HG02588 (cell line): ENCODE measurements at regions not wholly inside any gene's neighbourhood (a gene's known extent, or its start where the extent isn't known, plus 50 kb on each side); places are given as distances from the start of the nearest gene placed in this dataset.

Source experiments
- ATAC-seq: cut with Tn5 transposase; IDR thresholded peaks from one replicate; pipeline ENCODE4 v1.9.1; 2021; ENCODE audit warnings: mild to moderate bottlenecking, moderate library complexity; ENCODE audit not compliant: unreplicated experiment

DNA sequence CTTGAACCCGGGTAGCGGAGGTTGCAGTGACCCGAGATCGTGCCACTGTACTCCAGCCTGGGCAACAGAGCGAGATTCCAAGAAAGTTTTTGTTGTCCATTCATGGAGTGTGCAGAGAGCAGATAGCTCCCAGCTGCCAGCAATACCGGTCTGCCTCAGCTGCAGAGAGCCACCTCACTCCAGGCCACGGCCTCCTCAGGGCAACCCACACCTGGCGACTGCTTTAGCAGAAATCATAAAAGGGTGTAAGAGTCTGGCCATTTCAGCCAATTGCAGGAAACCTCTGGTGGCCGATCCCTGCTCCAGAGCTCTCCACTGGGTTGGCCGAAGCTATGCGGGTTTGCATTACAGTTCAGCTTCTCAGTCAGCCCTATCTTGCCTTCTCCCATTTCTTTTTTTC is 227.4 kb upstream of the BCOR start:
- no peak for ATAC-seq

DNA sequence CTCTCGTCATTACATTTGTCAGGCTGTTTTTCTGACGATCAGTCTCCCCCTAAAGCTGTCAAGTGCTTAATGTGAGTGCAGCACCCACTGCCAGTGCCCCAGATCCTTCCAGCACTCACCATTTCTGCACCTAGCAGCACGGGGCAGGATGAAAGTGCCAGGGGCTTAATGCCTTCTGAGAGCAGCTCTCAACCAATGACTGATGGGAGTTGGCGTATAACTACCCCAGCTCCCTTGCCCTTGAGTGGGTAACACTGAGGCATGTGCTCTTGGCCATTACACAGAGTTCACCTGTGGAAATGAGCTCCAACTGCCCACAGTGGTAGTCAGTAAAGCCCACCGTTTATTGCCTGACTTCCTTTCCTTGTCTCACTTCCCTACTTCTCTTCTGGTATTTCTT is 226.2 kb upstream of the BCOR start:
- ATAC-seq = no peak

DNA sequence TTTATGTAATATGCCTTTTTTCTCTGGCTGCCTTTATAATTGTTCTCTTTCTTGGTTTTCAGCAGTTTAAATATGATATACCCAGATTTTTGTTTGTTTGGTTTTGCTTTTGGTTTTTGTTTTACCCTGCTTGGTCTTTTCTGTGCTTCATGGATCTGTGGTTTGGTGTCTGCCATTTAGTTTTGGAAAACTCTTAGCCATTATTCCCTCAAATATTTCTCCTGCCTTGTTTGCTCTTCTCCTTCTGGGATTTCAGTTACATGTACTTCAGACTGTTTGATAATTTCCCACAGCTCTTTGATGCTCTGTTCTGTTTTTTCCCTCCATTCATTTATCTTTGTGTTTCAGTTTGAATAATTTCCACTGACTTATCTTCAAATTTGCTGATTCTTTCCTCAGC is 223.1 kb upstream of the BCOR start:
- no peak for ATAC-seq

DNA sequence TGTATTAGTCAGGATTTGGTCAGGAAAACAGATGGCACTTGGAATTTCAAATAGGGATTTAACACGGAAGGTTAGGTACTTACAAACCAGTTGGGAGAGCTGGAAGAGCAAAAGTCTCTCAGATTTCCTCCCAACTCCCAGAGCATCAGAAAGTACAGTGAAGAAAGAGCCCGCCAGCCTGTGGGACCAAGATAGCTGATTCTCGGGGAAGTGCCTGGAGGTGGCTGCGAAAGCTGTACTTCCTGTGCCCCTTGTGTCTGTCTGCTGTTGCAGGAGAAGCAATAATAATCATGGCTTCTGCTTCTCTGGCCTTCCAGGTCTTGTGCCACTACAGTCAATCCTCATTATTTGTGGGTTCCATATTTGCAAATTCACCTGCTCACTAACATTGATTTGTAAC is 221.0 kb upstream of the BCOR start:
- no peak for ATAC-seq

DNA sequence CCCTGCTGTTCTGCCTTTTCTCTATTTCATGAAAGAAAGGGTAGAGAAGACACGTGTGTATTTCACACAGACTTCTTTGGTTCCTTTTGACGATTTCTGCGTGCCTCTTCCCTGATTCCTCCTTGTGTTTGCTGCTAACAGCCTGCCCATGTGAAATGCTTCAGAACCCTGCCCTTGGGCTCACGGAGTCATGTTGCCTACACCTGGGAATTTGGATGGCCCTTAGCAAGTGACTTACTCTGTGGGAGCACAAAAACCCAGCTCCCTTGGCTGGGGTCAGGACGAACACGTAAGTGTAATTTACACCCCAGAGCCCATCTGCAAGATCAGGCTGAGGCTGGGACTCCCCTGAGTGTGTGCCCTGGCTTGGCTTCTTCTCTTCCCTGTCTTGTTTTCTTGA is 220.3 kb upstream of the BCOR start:
- no peak for ATAC-seq

DNA sequence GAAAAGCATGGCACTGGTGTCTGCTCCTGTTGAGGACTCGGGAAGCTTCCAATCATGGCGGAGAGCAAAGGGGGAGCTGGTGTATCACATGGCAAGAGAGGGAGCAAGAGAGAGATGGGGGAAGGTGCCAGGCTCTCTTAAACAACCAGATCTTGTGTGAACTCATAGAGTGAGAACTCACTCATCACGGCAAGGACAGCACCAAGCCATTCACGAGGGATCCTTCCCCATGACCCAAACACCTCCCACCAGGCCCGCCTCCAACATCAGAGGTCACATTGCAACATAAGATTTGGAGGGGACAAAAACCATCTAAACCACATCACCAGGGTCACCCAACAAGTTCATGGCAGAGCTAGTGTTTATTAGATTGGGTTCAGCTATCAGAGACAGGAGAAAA is 218.7 kb upstream of the BCOR start:
- no peak for ATAC-seq

DNA sequence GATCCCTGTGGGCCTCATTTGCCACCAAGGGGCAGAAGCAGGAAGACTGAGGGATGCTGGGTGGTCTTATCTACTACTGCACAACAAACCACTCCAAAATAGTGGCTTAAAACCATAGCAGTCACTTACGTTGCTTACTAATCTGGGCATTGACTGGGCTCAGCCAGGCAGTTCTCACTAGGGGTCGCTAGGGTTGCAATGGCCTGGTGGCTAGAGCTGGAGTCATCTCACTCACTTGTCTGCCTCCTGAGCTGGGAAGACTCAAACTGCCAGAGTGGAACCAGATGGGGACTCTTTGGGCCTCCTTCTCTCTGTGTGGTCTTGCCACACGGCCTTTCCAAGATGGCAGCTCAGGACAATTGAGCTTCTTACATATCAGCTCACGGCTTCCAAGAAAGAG is 216.3 kb upstream of the BCOR start:
- no peak for ATAC-seq

DNA sequence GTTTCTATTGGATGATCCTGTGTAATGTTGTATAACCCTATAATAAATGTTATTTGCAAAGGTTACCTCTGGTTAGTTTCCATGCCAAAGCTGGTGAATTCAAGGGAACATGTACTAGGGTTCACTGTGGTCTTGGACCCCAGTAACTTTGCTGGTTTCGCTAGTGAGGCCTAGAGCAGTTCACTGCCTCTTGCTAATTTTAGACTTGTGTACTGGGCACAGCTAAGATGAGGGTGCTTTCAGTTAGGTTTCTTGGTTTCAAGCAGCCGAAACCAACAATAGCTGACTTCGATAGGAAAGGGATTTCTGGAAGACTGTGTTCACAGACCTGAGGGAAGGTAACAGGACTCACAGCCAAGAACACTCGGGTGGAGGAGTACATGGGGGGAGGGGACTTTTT is 215.5 kb upstream of the BCOR start:
- ATAC-seq = no peak

DNA sequence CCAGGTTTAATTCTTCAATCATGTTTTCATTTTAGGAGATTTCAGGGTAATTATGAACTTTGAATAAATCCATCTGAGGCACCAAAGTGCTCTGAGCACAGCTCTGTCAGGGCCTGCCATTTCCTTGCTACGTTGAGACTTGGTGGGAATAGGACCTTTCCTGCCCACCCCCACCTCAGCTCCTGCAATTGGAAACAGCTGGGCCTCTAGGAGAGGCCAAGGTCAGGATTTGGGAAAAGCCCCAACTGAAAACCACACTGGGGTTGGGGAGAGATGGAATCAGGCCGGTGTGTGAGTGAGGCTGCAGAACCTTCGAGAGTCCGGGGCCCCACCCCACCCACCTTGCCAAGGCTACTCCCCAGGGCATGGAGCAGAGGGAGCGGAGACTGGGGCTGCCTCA is 212.7 kb upstream of the BCOR start:
- no peak for ATAC-seq

DNA sequence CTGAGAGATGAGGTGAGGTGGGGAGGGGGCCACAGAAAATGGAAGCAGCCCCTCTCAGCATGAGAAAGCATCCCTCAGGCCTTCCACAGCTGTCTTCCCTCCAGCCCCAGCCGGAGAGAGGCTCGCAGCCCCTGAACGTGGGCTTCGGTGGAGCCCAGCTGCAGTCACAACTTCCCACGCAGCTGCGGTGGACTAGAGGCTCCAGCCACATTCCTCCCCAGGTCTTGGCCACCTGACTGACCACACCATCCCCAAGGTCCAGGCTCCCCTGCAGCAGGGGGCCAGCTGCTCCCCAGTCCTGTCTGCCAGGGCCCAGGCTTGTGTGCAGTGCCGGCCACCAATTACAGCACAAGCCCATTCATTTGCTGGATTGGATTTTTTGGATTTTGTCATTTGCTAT is 212.3 kb upstream of the BCOR start:
- ATAC-seq = no peak

DNA sequence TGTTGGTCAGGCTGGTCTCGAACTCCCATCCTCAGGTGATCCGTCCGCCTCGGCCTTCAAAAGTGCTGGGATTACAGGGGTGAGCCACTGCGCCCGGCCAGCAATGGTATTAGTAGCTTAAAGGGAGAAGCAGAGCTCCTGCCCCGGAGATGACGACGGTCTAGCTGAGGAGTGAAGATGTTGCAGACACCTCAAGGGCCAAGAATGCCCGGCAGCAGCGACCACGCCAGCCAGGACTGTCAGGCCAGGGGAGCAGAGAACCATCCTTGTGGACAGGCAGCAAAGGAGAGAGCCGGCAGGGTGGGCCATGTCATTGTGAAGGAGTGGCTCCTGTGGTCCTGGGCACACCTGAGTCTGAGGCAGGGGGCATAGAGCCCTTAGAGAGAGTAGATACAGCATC is 210.1 kb upstream of the BCOR start:
- no peak for ATAC-seq

DNA sequence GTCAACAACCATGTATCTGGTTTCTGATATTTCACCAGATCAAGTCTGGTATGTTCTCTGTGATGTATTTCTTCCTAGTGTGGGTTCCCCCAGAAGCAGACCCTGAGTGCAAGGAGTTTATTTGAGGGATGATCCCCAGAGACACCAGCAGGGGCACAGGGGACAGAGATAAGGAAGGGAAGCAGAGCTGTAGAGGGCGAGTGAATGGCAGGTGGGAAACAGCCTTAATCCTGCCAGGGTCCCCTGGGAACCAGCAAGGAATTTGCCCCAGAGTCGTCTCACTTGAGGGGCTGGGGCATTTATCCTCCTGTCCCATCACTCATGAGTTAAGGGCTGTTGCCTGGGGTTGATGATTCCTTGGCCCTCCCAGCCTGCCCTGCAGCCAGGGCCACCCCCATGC is 206.4 kb upstream of the BCOR start:
- ATAC-seq = no peak

DNA sequence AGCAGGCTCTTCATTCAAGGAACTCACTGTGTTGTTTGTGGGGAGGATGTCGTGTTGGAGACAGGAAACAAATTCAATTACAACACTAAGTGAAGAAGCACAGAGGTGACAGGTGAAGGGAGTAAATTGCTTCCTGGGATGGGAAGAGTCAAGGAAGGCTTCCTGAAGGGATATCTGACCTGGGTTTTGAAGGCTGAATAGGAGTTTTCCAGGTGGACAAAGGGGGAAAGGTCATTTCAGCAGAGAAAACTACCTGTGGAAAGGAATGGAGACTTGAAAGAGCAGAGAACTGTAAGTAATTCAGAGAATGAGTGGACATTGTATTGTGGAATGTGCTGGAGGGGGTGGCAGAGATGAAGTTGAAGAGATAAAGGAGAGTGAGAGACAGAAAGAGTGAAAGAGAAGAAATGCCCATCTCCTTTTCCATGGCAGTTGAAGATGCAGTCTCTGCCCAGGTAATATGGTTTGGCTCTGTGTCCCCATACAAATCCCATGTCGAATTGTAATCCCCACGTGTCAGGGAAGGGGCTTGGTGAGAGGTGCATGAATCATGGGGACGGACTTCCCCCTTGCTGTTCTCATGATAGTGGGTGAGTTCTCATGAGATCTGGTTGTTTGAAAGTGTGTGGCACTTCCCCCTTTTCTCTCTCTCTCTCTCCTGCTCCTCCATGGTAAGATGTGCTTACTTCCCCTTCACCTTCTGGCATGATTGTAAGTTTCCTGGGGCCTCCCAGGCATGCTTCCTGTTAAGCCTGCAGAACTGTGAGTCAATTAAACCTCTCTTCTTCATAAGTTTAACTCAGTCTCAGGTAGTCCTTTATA is 205.7 kb upstream of the BCOR start:
- no peak for ATAC-seq

DNA sequence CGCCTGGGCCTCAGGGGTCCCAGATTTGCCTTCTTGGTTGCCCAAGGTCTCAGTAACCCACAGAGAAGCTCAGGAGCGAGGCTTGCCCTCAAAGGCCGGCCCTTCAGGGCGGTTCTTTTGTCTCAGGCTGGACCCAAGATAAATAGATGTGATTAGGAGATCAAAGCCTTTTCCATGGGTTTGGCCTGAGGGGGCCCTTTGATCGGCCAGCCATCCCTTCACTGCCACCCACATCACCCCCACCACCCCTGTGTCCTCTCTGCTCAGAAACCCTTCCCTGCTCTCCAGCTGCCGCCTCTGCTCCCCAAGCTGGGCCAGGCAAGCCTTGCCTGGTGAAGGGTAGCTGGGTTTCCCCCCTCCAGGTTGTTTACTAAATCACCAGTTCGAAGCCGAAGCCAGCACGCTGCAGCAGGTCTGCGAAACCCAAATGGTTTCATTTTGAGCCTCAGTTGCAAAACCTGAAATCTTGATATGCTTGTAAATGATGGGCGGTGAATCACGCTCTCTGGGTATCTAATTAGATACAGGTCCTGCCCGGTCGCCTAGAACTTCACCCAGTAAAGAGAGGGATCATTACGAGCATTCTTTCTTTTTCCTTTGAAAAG is 202.6 kb upstream of the BCOR start:
- ATAC-seq = no peak

DNA sequence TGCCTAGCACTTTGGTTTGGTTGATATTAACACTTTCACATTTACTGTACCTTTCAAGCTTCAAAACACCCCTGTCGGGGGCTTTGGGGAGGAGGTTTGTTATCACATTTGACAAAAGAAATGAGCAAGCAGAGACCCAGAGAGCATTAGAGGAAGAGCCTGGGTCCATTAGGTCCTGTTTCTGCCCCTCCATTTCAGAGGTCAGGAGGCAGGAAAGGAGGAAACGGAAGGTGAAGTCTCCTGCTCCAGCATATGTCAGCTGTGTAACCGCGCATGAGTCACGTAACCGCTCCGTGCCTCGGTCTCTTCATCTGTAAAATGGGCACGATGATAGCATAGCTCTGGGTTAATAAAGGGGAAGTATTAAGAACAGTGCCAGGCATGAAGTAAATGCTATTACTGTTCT is 201.9 kb upstream of the BCOR start:
- no peak for ATAC-seq

DNA sequence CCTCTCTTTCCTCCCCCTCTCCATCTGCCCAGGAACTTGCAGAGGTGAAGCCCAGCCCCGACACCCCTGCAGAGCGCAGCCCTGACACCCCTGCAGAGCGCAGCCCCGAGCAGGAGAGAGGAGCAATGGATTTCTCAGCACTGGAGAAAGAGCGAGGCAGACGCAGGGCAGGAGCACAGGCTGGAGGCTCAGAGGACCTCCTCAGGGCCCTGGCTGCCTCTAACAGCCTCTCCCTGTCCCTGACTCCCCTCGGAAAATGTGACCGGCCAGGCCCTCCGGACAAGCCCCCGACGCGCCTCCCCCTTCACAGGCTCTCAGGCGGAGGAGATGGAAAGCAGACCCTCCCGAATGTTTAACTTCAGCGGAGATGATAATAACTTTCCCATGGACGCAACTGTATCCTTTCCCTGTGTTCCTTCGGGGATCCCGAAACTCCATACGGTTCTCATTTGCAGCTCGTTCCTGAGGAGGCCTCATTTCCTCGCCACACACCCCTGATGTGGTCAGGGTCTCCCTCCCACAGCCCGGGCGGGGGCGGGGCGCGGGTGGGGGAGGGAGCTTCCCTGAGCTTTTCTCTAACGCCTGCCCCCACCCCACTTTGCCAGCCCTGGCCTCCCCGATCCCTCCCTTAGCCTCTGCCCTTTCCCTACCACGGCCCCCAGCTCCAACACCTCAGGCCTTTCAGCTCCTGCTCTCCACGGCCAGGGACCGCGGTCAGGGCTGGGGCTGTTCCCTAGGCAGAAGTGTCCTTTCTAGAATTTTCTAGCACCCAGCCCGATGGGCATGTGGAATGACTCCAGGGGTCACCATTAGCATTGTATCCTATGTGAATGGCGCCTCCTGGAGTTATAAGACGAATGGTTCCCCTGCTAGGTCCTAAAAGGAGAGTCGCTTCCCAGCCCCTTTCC is 201.1 kb upstream of the BCOR start:
- ATAC-seq = no peak

DNA sequence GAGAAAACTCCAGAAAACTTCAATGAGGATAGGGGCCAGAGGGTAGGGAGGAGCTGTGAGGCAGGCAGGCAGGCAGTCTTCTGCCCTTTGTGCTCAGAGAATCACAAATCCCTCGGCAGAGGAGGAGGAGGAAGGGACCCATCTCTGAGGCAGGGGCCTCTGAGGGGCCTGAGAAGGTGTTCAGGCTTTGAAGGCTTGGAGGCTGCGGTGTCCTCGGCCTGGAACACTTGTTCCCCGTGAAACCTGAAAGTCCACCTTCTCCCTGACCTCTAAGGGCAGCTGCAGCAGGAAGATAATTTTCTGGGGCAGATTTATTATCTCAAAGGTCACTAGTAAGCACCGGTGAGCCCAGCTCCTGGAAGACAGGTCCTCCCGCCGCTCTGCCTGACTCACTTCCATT is 200.3 kb upstream of the BCOR start:
- ATAC-seq = no peak

DNA sequence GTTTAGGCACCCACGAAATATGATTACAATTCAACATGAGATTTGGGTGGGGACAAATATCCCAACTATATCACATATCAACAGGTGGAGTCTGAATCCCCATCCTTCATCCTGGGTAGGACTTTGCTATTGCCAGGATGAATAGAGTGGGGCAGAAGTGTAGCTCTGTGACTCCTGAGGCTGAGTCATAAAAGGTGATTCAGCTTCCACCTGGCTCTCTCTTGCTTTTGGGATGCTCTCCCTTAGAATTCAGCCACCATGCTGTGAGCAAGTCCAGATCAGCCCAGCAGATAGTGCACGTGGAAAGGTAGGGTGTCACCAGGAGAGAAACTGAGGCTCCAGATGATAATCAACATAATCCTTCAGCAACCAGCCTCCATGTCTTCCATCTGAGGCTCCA is 193.8 kb upstream of the BCOR start:
- ATAC-seq = no peak

DNA sequence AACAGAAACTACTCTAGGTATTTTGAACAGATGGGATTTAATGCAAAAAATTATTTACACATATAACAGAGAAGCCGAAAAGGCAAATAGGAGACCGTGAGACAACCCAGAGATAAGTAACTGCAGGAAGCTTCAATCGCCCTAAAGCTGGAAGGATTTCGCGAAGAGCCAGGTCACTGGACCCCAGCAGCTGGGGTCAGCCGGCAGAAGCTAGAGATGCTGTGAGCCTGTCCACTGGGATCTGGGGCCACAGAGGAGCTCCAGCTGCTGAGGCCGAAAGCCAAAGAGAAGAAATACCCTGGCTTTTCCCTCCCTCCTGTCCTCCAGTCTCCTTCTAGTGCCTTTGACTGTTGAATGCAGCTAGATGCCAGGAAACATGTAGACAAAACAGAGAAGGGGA is 192.8 kb upstream of the BCOR start:
- no peak for ATAC-seq

DNA sequence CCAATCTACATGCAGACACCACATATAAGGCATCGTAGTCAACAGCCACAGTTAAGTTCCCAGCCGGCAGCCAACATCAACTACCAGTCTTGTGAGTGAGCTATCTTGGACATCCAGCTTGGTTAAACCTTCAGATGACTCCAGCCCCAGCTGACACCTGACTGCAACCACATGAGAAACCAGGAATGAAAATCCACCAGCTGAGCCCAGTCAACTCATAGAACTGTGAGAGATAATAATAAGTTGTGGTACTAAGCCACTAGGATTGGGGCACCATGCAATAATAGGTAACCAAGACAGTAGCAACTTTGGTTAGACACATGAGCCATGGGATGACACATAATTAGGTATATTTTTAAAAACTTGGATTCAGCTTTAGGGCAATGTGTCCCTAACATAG is 188.1 kb upstream of the BCOR start:
- no peak for ATAC-seq

DNA sequence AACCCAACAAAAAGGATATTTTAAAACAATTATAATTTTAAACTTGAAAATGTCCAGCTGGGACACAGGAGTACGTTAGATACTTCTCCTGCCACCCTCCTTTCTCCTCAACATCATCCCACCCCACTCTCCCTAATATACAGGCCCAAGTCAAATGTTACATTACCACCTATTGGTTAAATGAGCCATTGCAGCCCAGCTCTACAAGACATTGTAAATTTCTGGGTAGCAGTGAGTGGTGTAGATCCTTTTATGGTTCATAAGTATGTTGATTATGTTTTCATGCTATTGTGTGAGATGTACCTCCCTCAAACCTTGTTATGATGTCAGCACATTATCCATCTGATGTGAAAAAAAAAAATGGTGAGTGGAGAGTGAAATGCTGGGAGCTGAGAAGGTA is 187.1 kb upstream of the BCOR start:
- no peak for ATAC-seq

DNA sequence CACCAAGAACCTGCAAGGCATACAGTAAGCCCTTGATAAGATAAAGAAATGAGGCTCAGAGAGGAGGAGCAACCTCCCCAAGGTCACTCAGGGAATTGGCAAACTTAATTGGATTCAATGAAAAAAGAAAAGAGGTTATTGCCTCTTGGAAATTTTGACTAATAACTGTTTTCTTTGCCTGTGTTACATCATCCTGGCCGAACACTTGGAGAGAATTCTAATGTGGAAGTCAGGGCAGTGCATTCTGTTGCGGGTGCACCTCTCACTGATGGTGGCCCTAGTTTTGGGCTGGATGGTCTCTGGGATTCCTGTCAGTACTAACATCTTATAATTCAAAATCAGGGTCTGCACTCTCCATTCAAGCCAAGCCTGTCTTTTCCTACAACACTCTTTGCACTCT is 186.2 kb upstream of the BCOR start:
- no peak for ATAC-seq
